DMS153 treated with DMSO at 0.1 percent for 48 hours (cell line): ENCODE measurements at regions not wholly inside any gene's neighbourhood (a gene's known extent, or its start where the extent isn't known, plus 50 kb on each side); places are given as distances from the start of the nearest gene placed in this dataset.
"Not testable (repeated sequence)": the region's sequence is repeated elsewhere in the genome, so short reads cannot be mapped to it uniquely, and the experiment has no call there.

Experiments
- DNase-seq: peaks from one replicate; lab custom pipeline; 2025; ENCODE audit not compliant: unreplicated experiment; lab: John Stamatoyannopoulos, UW

DNA sequence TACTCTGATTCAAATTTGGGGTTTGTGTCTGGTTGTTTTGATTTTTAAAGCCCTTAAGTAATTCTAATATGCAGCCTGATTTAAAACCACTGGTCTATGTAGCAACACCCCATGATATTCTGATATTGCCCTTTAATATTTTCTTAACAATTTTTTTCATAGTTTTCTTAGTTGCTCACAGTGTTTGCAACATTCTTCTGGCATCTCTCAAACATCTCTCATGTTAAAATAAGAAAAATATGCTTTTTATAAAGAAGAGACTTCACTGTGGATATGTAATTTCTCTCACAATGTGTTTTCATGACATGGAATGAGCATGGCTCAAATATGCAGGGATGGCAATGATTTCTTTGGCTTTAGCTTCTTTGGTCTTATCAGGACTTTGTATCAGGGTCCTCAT is 183.7 kb downstream of the TAF11L14 start:
- no peak for DNase-seq

DNA sequence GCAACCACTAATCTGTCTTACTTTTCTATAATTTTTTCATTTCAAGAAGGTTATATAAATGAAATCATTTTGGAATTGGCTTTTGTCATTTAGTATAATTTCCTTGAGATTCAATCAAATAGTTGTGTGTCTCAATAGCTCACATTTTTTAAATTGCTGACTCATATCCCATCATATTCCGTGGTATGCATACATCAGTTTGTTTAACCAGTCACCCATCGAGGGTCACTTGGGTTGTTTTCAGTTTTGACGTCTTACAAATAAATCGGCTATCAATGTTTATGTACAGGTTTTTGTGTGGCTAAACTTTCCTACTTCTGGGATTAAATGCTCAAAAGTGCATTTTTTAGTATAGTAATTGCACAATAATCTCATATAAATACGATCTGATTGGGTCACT is 185.5 kb downstream of the TAF11L14 start:
- no peak for DNase-seq

DNA sequence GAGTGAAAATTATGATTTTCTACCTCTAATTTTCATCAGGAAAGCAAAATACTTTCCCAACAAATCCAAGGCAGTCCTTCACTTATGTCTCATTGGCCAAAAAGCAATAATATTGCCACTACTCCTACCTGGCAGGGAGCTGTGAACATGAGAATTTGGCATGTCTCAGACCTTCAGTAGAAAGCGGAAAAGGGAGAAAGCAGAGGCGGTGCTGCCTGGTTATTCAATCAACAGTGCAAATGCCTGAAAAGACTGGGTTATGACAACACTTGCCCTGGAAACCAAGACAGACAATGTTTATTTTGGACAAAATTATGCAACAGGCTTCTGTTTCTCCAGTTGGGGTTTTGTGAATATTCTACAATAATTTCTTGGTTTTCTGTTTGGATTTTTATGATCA is 194.4 kb downstream of the TAF11L14 start:
- no peak for DNase-seq

DNA sequence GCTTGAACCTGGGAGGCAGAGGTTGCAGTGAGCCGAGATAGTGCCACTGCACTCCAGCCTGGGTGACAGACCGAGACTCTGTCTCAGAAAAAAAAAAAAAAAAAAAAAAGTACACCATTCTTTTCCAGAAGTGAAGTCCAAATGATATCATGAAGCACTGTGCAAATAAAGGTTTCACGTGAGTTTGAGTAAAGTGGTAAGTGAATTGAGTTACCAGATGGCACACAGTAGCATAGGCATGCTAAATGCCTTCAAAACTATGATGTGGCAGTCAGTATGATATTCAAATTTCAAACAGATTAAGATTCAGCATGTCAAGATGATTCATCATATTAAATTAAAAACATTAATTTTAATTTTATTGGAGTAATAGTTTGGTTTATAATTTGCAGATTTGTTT is 195.2 kb downstream of the TAF11L14 start:
- no peak for DNase-seq

- DNase-seq: no peak
Measured at GRCh38 chr5:17831279-17831678, 197.0 kb downstream of the TAF11L14 start.

GRCh38 chr5:17832949-17833745 is 198.9 kb downstream of the TAF11L14 start:
- no peak for DNase-seq

DNA sequence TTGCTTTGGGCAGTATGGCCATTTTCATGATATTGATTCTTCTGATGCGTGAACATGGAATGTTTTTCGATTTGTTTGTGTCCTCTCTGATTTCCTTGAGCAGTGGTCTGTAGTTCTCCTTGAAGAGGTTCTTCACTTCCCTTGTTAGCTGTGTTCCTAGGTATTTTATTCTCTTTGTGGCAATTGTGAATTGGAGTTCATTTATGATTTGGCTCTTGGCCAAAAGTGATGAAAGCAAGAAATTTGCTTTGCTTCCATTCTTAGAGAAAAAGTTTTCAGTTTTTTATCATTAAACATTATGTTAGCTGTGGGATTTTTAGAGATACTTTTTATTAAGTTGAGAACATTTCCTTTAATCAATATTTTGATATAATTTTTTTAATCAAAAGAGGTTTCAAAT is 203.5 kb downstream of the TAF11L14 start:
- DNase-seq: no peak

DNA sequence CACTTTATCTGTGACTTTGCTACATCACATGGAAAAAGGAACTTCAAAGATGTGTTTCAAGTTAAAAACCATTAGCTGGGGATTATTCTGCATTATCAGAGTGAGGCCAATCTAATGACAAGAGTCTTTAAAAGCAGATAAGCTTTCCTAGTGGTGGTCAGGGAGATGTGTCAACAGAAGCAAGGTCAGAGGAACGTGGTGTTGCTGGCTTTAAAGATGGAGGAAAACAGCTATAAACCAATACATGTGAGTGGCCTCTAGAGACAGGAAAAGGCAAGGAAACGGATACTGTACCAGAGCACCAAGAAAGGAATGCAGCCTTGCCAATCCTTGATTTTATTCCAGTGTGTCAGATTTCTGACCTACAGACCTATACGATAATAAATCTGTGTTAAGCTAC is 204.2 kb downstream of the TAF11L14 start:
- no peak for DNase-seq

DNA sequence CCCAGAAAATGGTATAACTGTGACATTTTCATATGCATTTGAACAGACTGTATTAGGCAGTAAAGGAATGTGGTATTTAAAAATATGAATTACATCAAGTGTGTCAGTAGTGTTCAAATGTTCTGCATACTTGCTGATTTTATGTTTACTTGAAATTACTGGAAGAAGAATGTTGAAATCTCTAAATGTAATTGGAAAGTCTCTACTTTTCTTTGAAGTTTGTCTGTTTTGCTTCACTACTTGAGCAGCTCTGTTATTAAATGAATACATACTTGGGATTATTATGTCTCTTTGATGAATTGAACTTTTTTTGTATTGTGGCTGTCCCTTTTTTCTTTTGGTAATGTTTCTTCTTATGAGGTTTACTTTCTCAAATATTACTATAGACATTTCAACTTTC is 205.6 kb downstream of the TAF11L14 start:
- DNase-seq: no peak

DNA sequence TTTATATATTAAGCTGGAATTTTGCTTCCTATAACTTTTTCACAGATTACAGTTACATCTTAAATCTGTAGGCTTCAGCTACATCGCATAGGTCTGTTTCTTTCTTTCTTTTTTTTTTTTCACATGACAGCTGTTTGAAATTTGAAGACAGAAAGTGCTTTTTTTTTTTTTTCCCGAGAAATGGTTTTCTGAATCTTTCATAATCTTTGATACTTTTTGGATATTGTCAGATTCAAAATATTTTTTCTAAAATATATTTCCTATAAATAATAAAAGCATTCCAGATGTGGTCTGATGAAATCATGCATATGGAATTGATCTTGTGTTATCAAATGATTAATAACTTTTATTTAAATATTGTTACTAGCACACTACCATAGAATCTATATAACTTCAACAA is 212.2 kb downstream of the TAF11L14 start:
- no peak for DNase-seq

DNA sequence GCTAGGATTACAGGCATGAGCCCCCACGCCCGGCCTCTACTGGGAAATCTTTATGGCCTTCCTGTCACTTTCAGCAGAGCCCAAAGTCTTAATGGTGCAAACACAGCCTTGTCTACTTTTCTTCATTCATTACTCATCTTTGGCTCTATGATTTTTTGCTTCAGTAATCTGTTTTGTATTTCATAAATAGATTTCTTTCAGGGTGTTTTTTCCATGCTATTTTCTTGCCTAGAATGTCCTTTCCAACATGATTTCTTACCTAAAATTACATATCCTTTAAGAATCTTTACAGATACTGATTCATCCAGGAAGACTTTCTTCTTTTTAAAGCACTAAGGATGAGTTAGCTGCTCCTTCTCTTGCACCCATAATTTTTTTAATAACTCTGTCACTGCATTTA is 213.0 kb downstream of the TAF11L14 start:
- no peak for DNase-seq

DNA sequence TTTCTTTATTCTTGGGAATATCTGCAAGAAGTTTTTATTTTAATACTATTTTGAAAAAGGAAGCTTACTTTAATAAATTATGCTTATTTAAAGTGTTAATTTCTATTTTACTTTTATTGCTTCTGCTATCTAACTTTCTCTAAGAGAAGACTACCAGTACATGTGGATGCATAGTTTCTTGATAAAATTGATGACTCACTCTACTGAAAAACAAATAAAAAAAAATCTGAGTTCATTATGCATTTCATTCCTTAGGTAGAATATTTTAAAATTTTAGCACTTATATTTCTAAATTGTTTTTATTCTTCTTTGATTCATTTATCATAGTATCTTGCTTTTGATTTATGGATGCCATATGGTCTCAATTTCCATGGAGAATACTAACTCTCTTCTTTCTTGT is 217.9 kb downstream of the TAF11L14 start:
- DNase-seq: no peak

- no peak for DNase-seq
Measured at GRCh38 chr5:17852740-17853139, 218.5 kb downstream of the TAF11L14 start.

DNA sequence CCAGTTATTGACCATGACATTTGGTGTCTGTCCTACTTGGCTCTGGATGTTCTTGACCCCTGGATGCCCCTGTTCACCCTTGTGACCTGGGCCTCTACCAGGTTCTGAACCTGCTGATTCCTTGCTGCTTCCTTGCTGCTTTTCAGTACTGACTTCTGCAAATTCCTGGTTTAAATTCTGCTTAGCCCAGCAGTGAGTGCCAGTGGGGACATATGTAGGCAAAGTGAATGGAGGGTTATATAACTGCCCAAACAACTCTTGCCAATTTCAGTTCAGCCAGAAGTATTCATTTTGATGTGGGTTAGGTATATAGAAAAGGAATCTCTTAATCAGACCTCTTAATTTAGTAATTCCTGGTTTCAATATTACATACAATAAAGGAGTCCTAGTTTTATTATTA is 220.6 kb downstream of the TAF11L14 start:
- DNase-seq: no peak

- DNase-seq: no peak
Measured at GRCh38 chr5:17860660-17861315, 226.5 kb downstream of the TAF11L14 start.

DNA sequence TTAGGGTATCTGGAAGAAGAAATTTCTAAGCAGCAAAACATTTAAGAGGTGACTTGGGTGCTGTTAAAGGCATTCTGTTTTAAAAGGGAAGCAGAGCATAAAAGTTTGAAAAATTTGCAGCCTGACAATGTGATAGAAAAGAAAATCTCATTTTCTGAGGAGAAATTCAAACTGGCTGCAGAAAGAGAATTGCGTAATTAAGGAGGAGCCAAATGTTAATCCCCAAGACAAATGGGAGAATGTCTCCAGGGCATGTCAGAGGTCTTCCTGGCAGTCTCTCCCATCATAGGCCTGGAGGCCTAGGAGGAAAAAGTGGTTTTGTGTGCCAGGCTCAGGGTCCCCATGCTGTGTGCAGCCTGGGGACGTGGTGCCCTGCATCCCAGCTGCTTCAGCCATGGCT is 230.6 kb downstream of the TAF11L14 start:
- not testable (repeated sequence) for DNase-seq

GRCh38 chr5:17865966-17866365 is 231.7 kb downstream of the TAF11L14 start:
- not testable (repeated sequence) for DNase-seq

DNA sequence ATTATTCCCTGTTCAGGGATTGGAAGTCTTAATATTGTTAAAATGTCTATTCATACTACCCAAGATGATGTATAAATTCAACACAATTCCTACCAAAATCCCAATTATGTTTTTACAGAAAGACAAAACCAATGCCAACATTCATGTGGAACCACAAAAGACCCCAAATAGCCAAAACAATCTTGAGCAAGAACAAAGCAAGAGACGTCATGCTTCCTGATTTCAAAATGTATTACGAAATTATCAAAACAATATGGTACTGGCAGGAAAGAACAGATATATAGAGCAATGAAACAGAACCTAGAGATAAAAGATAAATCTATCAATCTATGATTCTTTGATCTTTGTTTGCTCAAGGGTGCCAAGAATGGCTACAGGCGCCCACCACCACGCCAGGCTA is 237.9 kb downstream of the TAF11L14 start:
- no peak for DNase-seq

GRCh38 chr5:17878541-17878940 is 244.3 kb downstream of the TAF11L14 start:
- DNase-seq: no peak

GRCh38 chr5:17879276-17879675 is 245.0 kb downstream of the TAF11L14 start:
- no peak for DNase-seq

- DNase-seq: no peak
Measured at GRCh38 chr5:17880869-17881268, 246.6 kb downstream of the TAF11L14 start.

DNA sequence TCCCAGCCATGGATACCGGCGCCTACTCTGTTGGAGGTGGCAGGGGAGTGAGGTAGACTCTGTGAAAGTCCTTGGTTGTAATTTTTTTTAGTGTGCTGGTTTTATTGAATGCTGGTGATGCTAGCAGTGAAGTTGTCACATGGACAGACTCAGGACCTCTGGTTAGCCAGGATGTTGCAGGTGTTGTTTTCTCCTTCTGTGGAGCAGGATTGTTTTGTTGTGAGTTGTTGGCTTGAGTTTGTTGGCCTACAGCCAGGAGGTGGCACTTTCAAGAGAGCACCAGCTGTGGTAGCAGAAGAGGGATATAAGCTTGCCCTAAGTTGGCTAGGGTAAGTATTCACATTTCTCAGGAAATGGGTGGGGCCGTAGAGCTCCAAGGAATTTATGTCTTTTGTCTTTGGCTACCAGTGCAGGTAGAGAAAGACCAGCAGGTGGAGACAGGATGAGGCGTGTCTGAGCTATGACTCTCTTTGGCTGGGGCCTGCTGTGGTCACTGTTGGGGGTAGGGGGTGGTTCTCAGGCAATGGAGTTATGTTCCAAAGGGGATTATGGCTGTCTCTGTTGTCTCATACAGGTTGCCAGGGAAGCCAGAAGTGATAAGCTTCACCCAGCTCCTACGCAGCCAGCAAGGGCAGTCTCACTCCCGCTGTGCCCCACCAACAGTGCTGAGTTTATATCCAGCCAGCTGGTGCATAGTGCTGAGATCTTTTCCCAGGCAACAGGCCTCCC is 248.7 kb downstream of the TAF11L14 start:
- DNase-seq: no peak
